ENCODE measurements at regions not wholly inside any gene's neighbourhood (a gene's known extent, or its start where the extent isn't known, plus 50 kb on each side); places are given as distances from the start of the nearest gene placed in this dataset.
A peak's percentile ranks its signal among the peaks of the same experiment; 100 is the strongest.

- DNase-seq (ENCODE audit: low spot score) (peak; percentile 83), ATAC-seq (peak; percentile 88)
Observed at GRCh38 chr14:95442633-95443021, 73.8 kb downstream of the SYNE3 start.

- ATAC-seq (no peak), DNase-seq (ENCODE audit: low spot score) (no peak)
Observed at GRCh38 chr14:95442016-95442632, 74.3 kb downstream of the SYNE3 start.

- no peak for ATAC-seq
Observed at GRCh38 chr14:95440951-95441350, 75.5 kb downstream of the SYNE3 start.

GRCh38 chr14:95440496-95440895 lies 76.0 kb downstream of the SYNE3 start:
- ATAC-seq, result no peak
- DNase-seq (ENCODE audit: low spot score), result no peak

More at GRCh38 chr14:95440951-95441350, 75.5 kb downstream of the SYNE3 start:
- DNase-seq (ENCODE audit: low spot score), result no peak

- DNase-seq (ENCODE audit: low spot score), result no peak
- ATAC-seq, result no peak
Observed at GRCh38 chr14:95439881-95440280, 76.6 kb downstream of the SYNE3 start.

GRCh38 chr14:95437715-95438114 lies 78.7 kb downstream of the SYNE3 start:
- DNase-seq (ENCODE audit: low spot score) (no peak), ATAC-seq (no peak)

- DNase-seq (ENCODE audit: low spot score) (no peak), ATAC-seq (no peak)
Observed at GRCh38 chr14:95436354-95436753, 80.1 kb downstream of the SYNE3 start.

- peak; percentile 90 for DNase-seq (ENCODE audit: low spot score)
- peak; percentile 83 for ATAC-seq
Observed at GRCh38 chr14:95434121-95434520, 82.3 kb downstream of the SYNE3 start.

- ATAC-seq, result peak; percentile 45
- DNase-seq (ENCODE audit: low spot score), result no peak
Observed at GRCh38 chr14:95433094-95433478, 83.4 kb downstream of the SYNE3 start.

- ATAC-seq, result peak; percentile 72
- peak; percentile 60 for DNase-seq (ENCODE audit: low spot score)
Observed at GRCh38 chr14:95432144-95433093, 84.0 kb downstream of the SYNE3 start.

GRCh38 chr14:95431199-95432143 lies 85.0 kb downstream of the SYNE3 start:
- DNase-seq (ENCODE audit: low spot score) (no peak), ATAC-seq (peak; percentile 29)

GRCh38 chr14:95428557-95428956 lies 87.9 kb downstream of the SYNE3 start:
- DNase-seq (ENCODE audit: low spot score) (no peak), ATAC-seq (no peak)

- peak; percentile 23 for ATAC-seq
Observed at GRCh38 chr14:95426116-95426475, 90.4 kb downstream of the SYNE3 start.

GRCh38 chr14:95425369-95426115 lies 90.9 kb downstream of the SYNE3 start:
- DNase-seq (ENCODE audit: low spot score) (no peak), ATAC-seq (peak; percentile 65)

More at GRCh38 chr14:95426116-95426475, 90.4 kb downstream of the SYNE3 start:
- DNase-seq (ENCODE audit: low spot score), result no peak

GRCh38 chr14:95424529-95424928 lies 91.9 kb downstream of the SYNE3 start:
- ATAC-seq, result peak; percentile 49

GRCh38 chr14:95421741-95422140 lies 94.7 kb downstream of the SYNE3 start:
- DNase-seq (ENCODE audit: low spot score), result no peak
- ATAC-seq, result no peak

More at GRCh38 chr14:95424529-95424928, 91.9 kb downstream of the SYNE3 start:
- DNase-seq (ENCODE audit: low spot score), result no peak

- DNase-seq (ENCODE audit: low spot score) (no peak), ATAC-seq (no peak)
Observed at GRCh38 chr14:95420060-95420459, 96.4 kb downstream of the SYNE3 start.

- ATAC-seq, result no peak
Observed at GRCh38 chr14:95419569-95419968, 96.9 kb downstream of the SYNE3 start.

GRCh38 chr14:95418858-95419257 lies 97.6 kb downstream of the SYNE3 start:
- ATAC-seq (no peak), DNase-seq (ENCODE audit: low spot score) (no peak)

More at GRCh38 chr14:95419569-95419968, 96.9 kb downstream of the SYNE3 start:
- no peak for DNase-seq (ENCODE audit: low spot score)

GRCh38 chr14:95417492-95417891 lies 97.8 kb upstream of the CLMN start:
- DNase-seq (ENCODE audit: low spot score), result no peak
- no peak for ATAC-seq
